SIG-M5 treated with dmso at 0.1 percent for 504 hours (cell line): ENCODE measurements at regions not wholly inside any gene's neighbourhood (a gene's known extent, or its start where the extent isn't known, plus 50 kb on each side); places are given as distances from the start of the nearest gene placed in this dataset.
A peak's percentile ranks its signal among the peaks of the same experiment; 100 is the strongest.

Experiments
- DNase-seq: peaks from one replicate; lab custom pipeline; 2025; ENCODE audit not compliant: unreplicated experiment; lab: John Stamatoyannopoulos, UW

DNA sequence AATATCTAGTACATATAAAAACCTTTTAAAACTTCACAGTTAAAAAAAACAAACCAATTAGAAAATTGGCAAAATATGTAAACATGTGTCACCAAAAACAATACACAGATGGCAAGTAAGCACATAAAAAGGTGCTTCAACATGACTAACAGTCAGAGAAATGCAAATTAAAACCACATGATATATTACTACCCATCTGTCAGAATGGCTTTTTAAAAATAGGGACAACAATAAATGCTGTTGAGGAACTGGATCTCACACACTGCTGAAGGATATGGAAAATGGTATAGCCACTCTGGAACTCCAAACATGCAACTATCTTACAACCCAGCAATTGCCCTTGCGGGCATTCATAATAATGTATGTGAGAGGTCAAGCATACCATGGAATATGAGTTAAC is 1153.6 kb downstream of the FLRT2 start:
- DNase-seq = no peak

DNA sequence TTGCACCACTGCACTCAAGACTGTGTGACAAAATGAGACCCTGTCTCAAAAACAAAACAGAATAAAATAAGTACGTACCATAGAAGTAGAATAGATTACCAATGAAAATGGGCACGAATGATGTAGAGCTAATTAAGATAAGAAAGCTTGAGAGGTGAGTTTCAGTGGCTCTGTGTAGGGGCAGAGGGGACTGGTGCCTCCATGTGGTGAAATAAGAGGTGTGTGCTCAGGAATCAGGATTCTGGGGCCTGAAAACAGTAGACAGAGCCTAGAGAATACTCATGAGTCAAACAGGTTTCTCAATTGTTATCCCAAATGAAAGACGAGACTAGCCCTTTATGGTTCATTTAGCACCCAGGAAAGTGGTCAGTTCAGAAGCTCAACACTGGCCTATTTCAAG is 1145.1 kb downstream of the FLRT2 start:
- DNase-seq = no peak

DNA sequence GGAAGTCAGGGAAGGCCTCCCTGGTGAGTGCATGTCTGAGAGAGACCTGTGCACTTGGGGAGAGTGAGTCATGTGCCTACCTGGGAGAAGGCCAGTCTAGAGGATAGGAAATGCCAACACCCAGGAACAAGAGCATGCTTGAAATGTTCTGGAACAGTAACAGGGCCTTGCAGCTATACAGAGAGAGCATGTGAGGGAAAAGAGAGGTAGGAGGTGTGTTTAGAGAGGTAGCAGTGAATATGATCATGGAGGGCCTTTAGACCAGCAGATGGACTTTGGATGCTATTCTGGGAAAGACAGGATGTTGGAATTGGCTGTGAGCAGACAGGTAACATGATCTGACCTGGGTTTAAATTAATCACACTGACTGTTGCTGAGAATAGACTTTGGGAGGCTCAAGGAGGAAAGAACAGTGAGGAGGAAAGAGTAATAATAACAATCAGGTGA is 1143.6 kb downstream of the FLRT2 start:
- DNase-seq = no peak

DNA sequence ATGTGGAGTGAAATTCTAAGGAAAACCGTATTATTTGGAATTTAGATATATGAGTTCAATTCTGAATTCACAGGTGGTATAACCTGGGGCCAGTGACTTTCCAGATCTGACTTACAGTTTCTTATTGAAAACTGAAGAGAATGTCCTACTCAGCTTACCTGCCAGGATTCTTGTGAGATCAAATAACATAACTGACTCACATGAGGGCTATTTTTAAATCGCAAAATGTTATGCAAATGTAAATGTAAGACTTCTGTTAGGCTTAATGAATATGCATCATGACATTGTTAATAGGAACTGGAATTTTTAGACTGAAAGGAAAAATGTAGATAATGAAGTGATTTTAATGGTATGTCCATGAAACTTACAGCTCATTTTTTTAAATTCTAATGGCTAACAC is 1142.1 kb downstream of the FLRT2 start:
- DNase-seq = no peak

DNA sequence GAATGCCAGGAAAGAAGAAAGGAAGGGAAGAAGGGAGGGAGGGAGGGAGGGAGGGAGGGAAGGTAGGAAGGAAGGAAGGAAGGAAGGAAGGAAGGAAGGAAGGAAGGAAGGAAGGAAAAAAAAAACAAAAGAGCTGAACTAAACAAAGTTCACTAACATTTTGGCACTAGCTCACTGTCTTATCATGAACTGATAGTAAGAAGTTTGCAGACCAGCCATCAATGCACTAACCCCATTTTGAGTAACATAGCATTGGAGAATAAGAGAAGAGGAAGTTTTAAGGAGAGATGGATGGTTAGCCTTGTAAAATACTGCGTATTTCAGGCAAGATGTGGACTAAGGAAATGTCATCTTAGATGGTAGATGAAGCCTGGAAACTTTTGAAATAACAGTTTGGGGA is 1136.0 kb downstream of the FLRT2 start:
- DNase-seq = no peak

DNA sequence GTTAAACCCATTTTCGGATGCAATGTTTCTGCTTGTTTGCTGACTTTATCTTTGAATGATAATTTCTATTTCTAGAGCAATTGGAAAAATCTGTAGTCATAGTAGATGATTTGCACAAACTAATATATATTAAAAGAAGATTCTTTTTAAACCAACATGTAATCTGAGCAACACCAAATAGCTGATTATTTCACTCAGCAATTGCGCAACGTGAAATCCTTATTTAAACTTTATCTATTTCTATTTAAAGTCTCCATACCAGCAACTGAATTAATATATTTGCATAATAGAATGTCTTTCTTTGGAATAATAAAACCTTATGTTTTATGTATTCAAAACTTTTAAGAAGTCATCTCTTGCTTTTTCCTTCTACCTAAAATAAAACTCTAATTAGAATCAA is 1132.4 kb downstream of the FLRT2 start:
- no peak for DNase-seq

DNA sequence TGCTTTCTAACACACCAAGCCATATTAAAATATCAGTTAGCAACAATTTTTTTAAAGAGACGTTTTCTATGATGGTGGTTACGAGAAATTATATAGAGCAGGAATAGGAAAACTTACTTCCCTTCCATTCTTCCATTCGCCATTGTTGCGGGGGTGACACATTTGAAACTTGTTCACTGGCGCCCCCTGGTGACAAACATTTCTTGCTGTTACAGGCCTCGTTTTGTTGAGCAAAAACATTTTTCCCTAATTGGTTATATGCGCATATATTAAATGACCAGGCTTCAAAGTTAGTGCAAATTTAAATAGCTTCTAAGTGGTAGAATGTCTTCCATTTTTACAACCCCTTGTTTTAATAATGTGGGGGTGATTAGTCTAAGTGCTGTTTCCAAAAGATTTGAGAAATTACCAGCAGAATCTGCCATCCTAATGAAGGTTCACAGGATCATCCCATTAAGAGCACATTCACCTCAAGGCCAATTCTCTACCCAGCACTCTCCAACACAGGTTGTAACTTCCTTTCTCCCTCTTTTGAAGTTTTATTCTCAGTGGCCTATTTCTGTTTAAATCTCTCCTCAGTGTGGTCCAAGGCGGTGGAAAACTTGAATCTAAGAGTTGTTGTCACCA is 1124.7 kb downstream of the FLRT2 start:
- peak; percentile 2 for DNase-seq

DNA sequence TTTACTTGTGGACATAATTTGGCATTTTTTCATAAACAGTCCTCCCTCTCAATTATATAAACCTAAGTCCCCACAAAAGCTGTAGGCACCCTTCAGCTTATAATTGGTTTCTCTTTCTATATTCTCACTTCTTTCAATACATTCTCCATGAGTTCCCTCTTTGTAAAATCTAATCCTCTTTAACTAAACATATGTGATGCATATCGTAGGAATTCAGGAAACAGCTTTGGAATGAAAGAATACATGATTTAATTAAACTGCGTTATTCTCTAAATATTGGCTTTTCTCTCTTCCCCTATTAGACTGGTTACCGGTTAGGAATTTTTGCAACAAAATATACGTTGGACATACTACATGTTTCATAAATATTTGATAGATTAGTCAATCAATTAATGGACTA is 1122.6 kb downstream of the FLRT2 start:
- no peak for DNase-seq

DNA sequence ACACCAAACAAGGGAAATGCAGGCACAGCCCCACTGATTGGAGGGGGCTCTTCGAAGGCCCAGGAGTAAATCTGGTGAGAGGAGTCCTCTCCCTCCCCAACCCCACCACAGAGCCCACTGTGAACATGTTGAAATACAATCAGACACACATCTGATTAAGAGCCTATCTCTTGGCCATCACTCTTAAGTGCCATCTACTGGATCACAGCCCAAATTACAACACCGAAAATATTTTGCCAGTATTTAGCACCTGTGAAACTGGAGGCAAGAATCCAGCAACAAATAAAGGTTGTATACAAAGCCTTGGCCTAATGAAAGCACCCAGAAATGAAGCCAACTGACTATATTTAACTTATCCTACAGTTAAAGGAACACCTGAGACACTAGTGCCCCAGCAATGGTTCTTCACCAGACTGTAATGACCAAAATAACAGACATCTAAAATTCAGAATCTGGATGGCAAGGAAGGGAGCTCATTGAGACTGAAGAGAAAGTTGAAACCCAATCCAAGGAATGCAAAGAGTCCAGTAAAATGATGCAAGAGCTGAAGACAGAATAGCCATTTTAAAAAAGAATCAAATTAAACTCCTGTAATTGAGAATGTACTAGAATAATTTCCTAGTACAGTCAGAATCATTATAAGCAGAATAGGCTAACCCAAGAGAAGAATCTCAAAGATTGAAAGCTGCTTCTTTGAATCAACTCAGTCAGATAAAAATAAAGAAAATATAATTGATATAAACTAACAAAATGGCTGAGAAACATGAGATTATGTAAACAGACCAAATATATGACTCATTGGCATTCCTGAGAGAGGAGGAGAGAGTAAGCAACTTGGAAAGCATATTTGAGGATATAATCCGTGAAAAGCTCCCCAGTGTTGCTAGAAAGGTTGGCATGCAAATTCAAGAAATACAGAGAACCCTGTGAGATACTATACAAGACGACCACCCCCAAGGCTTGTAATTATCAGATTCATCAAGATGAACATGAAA is 1117.0 kb downstream of the FLRT2 start:
- DNase-seq = peak; percentile 29

DNA sequence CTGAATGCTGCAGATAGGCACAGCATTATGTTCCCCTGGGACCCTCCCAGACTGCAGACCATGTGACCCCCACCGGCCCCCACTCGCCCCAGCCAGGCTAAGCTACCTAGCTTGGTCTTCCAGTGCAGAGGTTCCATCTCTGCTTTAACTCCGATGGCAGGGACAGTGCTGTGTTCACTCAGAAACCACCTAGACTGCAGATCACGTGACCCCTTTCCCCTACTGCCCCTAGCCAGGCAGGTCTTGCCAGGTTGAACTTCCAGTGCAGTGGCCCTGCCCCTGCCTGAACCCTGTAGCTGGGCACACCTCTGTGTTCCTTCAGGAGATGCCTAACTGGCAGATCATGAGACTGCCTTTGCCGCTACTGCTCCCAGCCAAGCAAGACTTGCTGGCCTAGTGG is 1116.2 kb downstream of the FLRT2 start:
- DNase-seq = no peak

DNA sequence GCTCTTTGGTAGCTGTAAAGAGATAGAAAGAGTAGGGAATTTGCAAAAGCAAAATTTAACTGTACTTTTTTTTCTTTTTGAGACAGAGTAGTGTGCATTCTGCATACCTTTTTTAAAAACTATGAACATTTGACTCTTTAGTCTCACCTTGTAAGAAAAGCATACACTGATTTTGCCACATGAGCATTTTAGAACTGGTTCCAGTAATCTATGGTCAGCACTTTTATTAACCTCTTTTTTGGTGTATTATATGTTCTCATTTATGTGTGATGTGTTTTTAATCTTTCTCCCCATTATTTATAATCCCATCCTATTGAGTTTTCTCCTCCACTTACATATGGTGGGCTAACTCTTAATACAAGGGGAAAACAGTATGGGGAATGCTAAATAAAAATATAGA is 1111.4 kb downstream of the FLRT2 start:
- DNase-seq = no peak

DNA sequence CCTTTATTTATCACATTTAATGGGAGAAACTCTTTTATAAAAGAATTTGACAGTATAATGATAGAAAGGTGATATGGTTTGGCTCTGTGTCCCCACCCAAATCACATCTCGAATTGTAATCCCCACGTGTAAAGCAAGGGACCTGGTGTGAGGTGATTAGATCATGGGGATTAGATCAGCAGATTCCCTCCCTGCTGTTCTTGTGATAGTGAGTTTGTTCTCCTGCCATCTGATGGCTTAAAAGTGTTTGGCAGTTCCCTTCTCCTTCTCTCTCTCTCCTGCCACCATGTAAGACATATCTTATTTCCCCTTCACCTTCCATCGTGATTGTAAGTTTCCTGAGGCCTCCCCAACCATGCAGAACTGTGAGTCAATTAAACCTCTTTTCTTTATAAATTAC is 1110.3 kb downstream of the FLRT2 start:
- no peak for DNase-seq

DNA sequence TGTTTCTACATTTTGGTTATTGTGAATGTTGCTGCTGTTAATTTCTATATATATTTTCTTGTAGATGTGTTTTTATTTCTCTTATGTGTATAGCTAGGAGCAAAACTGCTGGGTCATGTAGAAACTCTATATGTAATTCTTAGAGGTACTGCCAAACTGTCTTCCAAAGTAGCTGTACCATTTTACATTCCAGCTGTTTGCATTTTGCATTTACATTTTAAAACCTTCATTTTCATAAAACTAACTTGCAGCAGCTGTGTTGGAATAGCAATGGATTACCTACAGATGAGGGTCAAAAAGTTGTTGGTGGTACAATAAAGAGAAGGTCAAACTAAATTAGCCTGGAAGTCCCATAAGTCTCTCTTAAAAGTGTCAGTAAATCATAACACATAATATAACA is 1109.7 kb downstream of the FLRT2 start:
- no peak for DNase-seq

DNA sequence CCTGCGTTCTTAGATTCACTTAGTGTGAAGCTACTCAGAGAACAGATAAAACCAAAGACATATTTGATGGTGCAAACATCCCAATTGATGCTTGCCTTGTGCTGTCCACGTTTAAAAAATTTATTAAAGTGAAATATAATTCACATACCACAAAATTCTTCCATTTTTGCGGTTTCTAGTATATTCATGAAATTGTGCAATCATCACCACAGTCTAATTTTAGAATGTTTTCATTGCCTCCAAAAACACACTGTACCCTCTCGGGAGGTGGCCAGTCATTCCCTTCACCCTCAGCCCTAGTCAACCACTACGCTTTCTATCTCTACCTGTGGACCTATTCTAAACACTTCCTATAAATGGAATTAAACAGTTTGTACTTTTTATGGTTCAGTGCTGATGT is 1109.2 kb downstream of the FLRT2 start:
- no peak for DNase-seq

DNA sequence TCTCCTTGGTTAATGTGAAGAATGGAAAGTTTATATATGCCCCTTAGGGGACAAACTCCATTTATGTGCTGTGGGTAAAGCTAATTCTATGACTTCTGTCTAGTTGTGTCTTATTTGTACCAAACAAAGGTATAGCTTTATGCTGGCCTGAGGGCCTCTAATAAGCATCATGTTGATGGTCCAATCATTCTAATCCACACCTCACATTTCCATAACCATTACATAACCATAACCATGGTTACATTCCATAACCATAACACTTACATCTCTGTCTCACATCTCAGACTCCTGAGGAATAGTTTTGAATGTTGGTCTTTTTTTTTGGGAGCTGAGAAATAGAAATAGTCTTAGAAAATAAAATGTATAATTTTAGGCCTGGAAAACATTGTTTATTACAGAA is 1097.1 kb downstream of the FLRT2 start:
- DNase-seq = no peak

DNA sequence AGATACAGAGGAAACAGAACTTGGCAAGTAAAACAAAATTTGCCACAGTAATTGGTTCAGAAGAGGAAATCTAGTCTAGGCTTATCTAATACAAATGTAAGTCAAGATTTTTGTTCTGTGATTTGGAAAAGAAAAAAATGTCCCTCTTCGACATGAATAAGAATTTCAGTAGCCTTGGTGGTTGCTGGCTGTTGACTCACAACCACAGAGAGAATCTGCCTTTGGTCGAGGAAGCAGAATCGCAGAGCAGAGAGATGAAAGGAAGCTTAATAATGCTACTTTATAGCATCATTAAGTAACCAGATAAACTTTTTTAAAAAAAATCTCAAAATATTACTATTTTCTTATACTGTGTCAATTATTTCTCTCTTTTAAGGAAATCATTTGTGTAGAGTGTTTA is 1096.6 kb downstream of the FLRT2 start:
- DNase-seq = no peak

DNA sequence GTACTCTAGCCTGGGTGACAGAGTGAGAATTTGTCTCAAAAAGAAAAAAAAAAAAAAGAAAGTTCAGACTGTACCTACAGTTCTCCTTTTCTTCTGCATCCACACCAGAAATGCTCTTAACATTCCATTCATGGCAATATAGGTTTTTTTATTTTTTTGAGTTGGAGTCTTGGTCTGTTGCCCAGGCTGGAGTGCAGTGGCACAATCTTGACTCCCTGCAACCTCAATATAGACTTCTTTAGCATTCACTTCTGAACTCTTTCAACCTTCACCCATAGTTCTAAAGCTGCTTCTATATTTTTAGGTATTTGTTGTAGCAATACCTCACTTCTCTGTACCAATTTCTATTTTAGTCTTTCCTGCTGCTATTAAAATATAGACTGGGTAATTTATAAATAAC is 1095.7 kb downstream of the FLRT2 start:
- DNase-seq = no peak

DNA sequence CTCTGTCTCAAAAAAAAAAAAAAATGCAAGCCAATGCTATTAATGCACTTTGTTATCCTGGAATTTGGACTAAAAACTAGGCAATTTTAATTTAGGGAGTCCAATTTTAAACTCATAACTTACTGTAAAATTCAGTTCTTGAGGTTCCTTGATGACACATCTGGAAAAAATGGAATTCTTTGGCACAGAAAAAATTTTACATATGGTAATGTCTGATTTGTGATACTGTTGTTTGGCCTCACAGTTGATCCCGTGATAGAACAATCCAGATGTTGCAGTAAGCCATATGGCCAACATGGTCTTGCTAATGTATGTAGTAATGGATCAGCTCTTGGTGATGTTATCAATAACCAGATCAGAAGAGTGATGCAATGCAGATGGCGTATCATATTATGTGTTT is 1089.8 kb downstream of the FLRT2 start:
- DNase-seq = no peak

DNA sequence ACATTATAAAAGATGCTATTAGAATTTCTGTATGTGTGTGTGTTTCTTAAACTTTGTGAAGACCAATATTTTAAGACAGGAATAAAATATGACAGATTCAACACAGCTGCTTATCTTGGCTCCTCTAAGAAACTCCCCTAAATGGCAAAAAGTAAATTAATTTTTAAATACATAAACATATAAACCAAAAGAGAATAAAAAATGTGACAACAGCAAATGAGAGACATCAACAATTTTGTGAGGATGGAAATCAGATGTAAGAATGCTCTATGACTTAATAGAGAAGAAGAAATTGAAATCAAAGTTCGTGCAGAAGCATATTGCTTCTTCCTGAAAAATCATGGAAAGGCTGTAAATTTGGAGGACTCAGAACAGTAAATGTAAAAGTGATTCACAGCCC is 1083.8 kb downstream of the FLRT2 start:
- no peak for DNase-seq

DNA sequence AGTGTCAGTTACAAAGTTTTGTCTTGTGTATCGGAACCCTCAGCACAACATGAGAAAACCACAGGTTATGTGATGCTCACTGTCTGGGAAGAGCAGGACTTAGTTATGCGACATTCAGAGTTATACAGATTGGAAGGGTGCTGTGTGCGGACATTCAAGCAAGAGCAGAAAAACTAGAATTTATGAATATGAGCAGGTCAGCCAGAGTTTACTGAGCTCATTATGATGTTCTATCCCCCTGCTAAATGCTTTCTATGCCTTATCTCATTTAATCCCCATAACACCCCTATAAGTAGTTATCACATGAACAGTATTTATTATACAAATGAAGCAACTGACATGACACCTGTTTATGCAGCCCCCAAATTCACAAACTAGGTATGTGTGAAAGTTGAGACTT is 1083.2 kb downstream of the FLRT2 start:
- no peak for DNase-seq

DNA sequence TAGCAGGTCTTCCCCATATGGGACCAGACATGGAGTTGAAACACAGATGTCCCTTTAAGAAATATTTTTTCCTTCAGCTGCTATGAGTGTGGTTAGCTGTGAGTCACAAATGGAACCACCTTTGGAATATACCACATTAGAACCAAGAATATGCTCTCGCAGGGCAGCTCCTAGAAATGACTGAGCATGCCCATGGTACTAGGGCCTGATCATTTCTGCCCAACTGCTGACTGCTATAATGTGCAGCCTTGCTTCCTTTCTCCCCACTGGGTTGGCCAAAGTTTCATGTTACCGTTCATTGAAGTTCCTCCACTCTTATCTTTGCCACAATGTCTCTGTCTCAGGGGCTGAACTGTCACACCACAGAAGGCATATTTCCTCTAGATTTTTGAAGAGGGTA is 1074.6 kb downstream of the FLRT2 start:
- no peak for DNase-seq

DNA sequence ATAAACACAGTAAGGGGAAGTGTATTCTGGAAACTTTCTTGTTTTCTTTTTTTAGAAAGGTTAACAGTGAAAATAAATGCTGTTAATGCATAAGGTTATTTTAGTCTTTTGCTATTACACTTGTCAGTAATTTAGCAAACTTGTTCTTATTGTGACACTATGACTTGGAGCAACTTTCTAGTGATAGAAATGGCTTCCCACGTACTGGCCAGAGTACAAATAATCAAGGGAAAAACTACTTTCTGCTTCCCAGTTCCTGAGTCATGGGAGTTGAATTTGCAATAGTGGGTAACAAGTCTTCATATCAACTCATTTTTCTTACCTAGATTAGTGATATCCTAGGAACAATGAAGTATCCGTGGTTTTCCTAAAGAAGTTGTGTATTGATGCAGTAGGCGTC is 1072.3 kb downstream of the FLRT2 start:
- no peak for DNase-seq

DNA sequence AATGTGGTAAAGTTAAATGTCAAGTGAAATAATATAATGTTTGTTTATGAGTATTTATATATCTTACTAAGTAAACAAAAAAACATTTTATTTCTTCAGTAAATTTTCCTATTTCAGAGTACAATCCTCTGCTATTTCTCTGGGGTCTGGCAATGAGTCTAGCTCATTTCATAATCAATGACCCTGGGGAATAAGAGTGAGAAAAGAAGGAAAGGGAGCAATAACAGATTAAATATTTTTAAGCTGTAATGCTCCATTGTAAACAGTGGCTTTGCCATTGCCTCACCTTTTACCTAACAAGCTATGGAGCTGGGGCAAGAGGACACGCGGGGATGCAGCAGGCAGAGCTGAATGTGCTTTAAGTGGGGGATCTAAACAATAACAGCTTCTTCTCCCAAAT is 1071.9 kb downstream of the FLRT2 start:
- no peak for DNase-seq
